ENCODE measurements at regions not wholly inside any gene's neighbourhood (a gene's known extent, or its start where the extent isn't known, plus 50 kb on each side); places are given as distances from the start of the nearest gene placed in this dataset.

DNA sequence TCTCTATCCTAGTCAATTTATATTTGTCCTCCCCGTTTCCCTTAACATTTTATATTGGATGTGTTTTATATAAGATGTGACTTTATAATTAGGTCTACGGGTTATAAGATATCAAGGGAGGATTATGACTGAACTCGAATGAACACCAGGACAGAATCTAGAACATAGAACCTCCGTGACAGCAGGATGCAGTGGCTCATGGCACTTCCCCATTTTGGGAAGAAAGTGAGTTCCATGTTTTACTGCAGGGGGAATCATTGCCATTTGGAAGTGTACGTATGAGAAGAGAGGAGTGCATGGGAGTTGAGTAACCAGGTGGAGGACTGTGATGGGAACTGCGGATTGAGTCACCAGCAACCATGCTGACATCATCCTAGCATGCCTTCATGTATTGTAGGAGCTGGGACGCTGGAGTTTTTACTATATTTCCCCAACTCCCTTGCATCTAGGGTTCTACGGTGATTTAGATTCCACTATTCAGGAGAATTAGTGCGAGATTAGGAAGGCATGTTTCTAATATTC, 56.1 kb upstream of the FOXC1 start:
- no peak for DNase-seq

DNA sequence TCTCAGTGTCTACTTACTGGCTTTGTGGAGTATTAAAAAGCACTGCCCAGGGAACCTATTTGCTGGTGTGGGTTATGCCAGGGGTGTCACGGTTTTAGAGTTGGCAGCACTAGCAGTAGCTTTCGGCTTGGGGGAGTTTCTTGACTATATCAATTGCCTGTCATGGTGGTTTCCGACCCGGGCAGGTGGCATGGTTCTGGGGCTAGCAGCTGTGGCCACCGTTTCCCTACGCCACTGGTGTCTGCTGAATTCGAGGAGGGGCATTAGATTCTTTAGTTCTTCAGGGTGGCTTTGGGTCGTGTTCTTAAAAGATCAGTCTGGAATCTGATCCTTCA, 55.6 kb upstream of the FOXC1 start:
- no peak for DNase-seq

GRCh38 chr6:1554476-1555310, 55.0 kb upstream of the FOXC1 start:
- peak; percentile 64 to 74 for DNase-seq

GRCh38 chr6:1558388-1558787, 51.3 kb upstream of the FOXC1 start:
- DNase-seq = no peak
